Chondrocyte (in vitro differentiated cells): ENCODE measurements at regions not wholly inside any gene's neighbourhood (a gene's known extent, or its start where the extent isn't known, plus 50 kb on each side); places are given as distances from the start of the nearest gene placed in this dataset.

Experiments used
- DNase-seq: peaks from one replicate; pipeline ENCODE4 v3.0.0; 2021; ENCODE audit warnings: mixed read lengths, low spot score
- H3K27ac Mint-ChIP-seq: one replicate; pipeline ENCODE4 v1.8.0; 2021; ENCODE audit warnings: mild to moderate bottlenecking, moderate library complexity, mixed read lengths; ENCODE audit not compliant: unreplicated experiment
- H3K27me3 Mint-ChIP-seq: 2 replicates; pipeline ENCODE4 v1.8.0; 2021; ENCODE audit warnings: low read depth, mixed read lengths
- H3K36me3 Mint-ChIP-seq: 2 replicates; pipeline ENCODE4 v1.8.0; 2021; ENCODE audit warnings: low read depth, mixed read lengths
- H3K4me1 Mint-ChIP-seq: 2 replicates; pipeline ENCODE4 v1.8.0; 2021; ENCODE audit warnings: low read depth, mild to moderate bottlenecking, mixed read lengths
- H3K4me3 Mint-ChIP-seq: one replicate; pipeline ENCODE4 v1.8.0; 2021; ENCODE audit warnings: mild to moderate bottlenecking, moderate library complexity, mixed read lengths; ENCODE audit not compliant: unreplicated experiment
- H3K9me3 Mint-ChIP-seq: 2 replicates; pipeline ENCODE4 v1.8.0; 2021; ENCODE audit warnings: low read depth, mixed read lengths
- TF ChIP-seq, protein P1 (sequence below): fragments of 200-600 bp; sonication (generic); IDR thresholded peaks from 2 replicates; pipeline ENCODE4 v1.5.0; 2021; ENCODE audit warnings: antibody characterized with exemption, mild to moderate bottlenecking, moderate library complexity

GRCh38 chr9:82680179-82680935, 382.6 kb downstream of the RASEF start:
- H3K4me1 Mint-ChIP-seq = no peaks in the 10 kb centered on the region

DNA sequence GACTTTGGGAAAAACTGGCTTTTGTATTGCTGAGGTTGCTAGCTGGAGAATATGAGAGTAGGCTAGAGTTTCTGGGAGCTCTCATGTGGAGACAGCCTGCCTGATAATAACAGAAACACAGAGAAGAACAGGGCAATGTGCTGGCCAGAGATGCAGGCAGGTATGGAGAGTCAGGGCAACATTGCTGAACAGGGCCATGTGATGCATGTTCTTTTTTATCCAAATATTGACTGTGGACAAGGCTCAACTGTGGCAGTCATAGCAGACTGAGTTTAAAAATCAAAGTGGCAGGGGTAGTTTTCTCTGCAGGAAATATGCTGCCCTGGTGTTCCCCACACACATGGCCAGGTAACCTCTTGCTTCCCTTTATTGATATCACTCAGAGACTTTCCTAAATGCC, 381.1 kb downstream of the RASEF start:
- H3K36me3 Mint-ChIP-seq = no peaks in the 10 kb centered on the region
- no peak overlapping the region for H3K4me3 Mint-ChIP-seq
- no peak overlapping the region for H3K27ac Mint-ChIP-seq
- TF ChIP-seq, protein P1, sequence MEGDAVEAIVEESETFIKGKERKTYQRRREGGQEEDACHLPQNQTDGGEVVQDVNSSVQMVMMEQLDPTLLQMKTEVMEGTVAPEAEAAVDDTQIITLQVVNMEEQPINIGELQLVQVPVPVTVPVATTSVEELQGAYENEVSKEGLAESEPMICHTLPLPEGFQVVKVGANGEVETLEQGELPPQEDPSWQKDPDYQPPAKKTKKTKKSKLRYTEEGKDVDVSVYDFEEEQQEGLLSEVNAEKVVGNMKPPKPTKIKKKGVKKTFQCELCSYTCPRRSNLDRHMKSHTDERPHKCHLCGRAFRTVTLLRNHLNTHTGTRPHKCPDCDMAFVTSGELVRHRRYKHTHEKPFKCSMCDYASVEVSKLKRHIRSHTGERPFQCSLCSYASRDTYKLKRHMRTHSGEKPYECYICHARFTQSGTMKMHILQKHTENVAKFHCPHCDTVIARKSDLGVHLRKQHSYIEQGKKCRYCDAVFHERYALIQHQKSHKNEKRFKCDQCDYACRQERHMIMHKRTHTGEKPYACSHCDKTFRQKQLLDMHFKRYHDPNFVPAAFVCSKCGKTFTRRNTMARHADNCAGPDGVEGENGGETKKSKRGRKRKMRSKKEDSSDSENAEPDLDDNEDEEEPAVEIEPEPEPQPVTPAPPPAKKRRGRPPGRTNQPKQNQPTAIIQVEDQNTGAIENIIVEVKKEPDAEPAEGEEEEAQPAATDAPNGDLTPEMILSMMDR = no peak
- no peaks in the 10 kb centered on the region for H3K4me1 Mint-ChIP-seq
- DNase-seq = no peak
- peaks cover 2% of the 10 kb centered on the region for H3K27me3 Mint-ChIP-seq
- H3K9me3 Mint-ChIP-seq = no peaks in the 10 kb centered on the region

More at GRCh38 chr9:82680179-82680935, 382.6 kb downstream of the RASEF start:
- H3K4me3 Mint-ChIP-seq = no peak overlapping the region
- TF ChIP-seq, protein P1 = no peak
- H3K27me3 Mint-ChIP-seq = no peaks in the 10 kb centered on the region
- no peaks in the 10 kb centered on the region for H3K36me3 Mint-ChIP-seq
- no peak for DNase-seq
- H3K9me3 Mint-ChIP-seq = no peaks in the 10 kb centered on the region
- H3K27ac Mint-ChIP-seq = no peak overlapping the region

GRCh38 chr9:82682431-82682830, 380.5 kb downstream of the RASEF start:
- H3K36me3 Mint-ChIP-seq = no peaks in the 10 kb centered on the region
- no peak overlapping the region for H3K27ac Mint-ChIP-seq
- no peaks in the 10 kb centered on the region for H3K4me1 Mint-ChIP-seq
- no peak overlapping the region for H3K4me3 Mint-ChIP-seq
- H3K9me3 Mint-ChIP-seq = no peaks in the 10 kb centered on the region
- H3K27me3 Mint-ChIP-seq = peaks cover 2% of the 10 kb centered on the region
- DNase-seq = no peak
- TF ChIP-seq, protein P1 = no peak

DNA sequence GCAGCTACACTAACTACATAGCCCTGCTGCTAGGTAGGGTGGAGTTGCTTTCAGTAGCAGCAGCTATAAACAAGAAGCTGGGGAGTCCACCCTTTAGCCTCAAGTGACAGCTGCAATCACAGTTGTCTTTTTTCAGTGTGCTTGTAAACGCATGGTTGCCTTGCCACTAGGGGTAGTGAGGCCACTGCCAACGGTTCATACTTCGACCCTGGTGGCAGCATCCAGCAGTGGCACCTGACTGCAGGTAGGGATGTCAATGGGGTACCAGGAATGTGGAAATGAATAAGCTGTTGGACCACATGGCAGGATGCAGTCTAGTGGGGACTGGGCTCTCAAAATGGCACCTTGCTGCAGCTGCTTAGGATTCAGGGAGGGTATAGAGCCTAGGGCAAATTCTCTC, 367.2 kb downstream of the RASEF start:
- peaks cover 20% of the 10 kb centered on the region for H3K9me3 Mint-ChIP-seq
- DNase-seq = no peak
- no peaks in the 10 kb centered on the region for H3K36me3 Mint-ChIP-seq
- H3K27me3 Mint-ChIP-seq = no peaks in the 10 kb centered on the region
- TF ChIP-seq, protein P1 = no peak
- no peak overlapping the region for H3K4me3 Mint-ChIP-seq
- no peaks in the 10 kb centered on the region for H3K4me1 Mint-ChIP-seq
- no peak overlapping the region for H3K27ac Mint-ChIP-seq

GRCh38 chr9:82706786-82707185, 356.2 kb downstream of the RASEF start:
- no peaks in the 10 kb centered on the region for H3K36me3 Mint-ChIP-seq
- no peak overlapping the region for H3K4me3 Mint-ChIP-seq
- DNase-seq = no peak
- H3K9me3 Mint-ChIP-seq = no peaks in the 10 kb centered on the region
- H3K27ac Mint-ChIP-seq = no peak overlapping the region
- no peaks in the 10 kb centered on the region for H3K27me3 Mint-ChIP-seq
- no peaks in the 10 kb centered on the region for H3K4me1 Mint-ChIP-seq
- TF ChIP-seq, protein P1 = no peak
